ENCODE measurements at regions not wholly inside any gene's neighbourhood (a gene's known extent, or its start where the extent isn't known, plus 50 kb on each side); places are given as distances from the start of the nearest gene placed in this dataset.

DNA sequence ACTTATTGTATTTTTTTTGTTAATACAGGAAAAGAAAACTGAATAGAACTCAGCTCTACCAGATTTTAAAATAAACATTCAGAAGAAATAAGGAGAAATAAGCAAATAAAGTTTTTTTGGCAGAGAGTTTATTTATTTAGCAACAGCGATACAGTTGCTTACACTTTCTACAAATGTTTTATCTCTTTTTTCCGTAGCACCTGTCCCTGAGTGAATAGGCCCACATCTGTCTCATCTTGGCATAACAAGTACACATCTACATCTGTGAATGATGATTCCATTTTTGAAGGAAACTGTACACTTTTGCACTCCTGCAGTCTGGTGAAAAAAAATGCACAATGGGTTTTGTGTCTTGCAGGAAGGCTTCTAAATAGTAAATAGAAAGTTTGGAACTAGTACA, 783.6 kb upstream of the ZEB2 start:
- TF ChIP-seq, protein P1, sequence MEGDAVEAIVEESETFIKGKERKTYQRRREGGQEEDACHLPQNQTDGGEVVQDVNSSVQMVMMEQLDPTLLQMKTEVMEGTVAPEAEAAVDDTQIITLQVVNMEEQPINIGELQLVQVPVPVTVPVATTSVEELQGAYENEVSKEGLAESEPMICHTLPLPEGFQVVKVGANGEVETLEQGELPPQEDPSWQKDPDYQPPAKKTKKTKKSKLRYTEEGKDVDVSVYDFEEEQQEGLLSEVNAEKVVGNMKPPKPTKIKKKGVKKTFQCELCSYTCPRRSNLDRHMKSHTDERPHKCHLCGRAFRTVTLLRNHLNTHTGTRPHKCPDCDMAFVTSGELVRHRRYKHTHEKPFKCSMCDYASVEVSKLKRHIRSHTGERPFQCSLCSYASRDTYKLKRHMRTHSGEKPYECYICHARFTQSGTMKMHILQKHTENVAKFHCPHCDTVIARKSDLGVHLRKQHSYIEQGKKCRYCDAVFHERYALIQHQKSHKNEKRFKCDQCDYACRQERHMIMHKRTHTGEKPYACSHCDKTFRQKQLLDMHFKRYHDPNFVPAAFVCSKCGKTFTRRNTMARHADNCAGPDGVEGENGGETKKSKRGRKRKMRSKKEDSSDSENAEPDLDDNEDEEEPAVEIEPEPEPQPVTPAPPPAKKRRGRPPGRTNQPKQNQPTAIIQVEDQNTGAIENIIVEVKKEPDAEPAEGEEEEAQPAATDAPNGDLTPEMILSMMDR (conservative IDR thresholded peaks at IDR 0.05), result no peak
- no peak overlapping the region for H3K4ac ChIP-seq (ENCODE audit: low read depth, low read length)
- H3K4me1 Mint-ChIP-seq, result peaks cover 8 to 12% of the 10 kb centered on the region in 2 experiments

More for the DNA sequence above, 783.6 kb upstream of the ZEB2 start:
- no peaks in the 10 kb centered on the region for H3K79me1 ChIP-seq (ENCODE audit: insufficient read depth, low read depth, low read length, poor library complexity, severe bottlenecking)
- no CpG with 5 or more reads among the region's 2 CpGs for WGBS (ENCODE audit: extremely low coverage, insufficient read length, low lambda C conversion rate)
- H2BK15ac ChIP-seq (ENCODE audit: low read depth, low read length), result no peak overlapping the region
- H3K4me1 ChIP-seq (ENCODE audit: insufficient read depth, low read length), result no peaks in the 10 kb centered on the region
- no peak overlapping the region for H2BK20ac ChIP-seq (ENCODE audit: low read depth, low read length, poor library complexity, severe bottlenecking)
- H3K14ac ChIP-seq (ENCODE audit: insufficient read depth, low read length), result no peak overlapping the region
- H4K8ac ChIP-seq (replicated peaks; ENCODE audit: insufficient read length, low read depth, low read length), result no peak overlapping the region
- H4K20me1 ChIP-seq (ENCODE audit: control insufficient read depth, insufficient read depth, insufficient read length), result no peaks in the 10 kb centered on the region
- DNase-seq, result no peak
- no peak overlapping the region for H3T11ph ChIP-seq (ENCODE audit: low read length)
- H3K9me3 Mint-ChIP-seq, result no peaks in the 10 kb centered on the region; a peak in 1 of 5 replicates
- no peak overlapping the region for H2AFZ ChIP-seq (ENCODE audit: low read length)
- H3K4me2 ChIP-seq (ENCODE audit: insufficient read depth, insufficient read length, low read length), result no peak overlapping the region
- no peak overlapping the region for H3K27ac Mint-ChIP-seq
- no peak overlapping the region for H3K4me3 Mint-ChIP-seq
- no peaks in the 10 kb centered on the region for H3K36me3 Mint-ChIP-seq (ENCODE audit: insufficient read depth in 1 of 3, low read depth in 3 of 3)
- no peaks in the 10 kb centered on the region for H3K27me3 Mint-ChIP-seq (ENCODE audit: low read depth)
- no peaks in the 10 kb centered on the region for H3K9me3 ChIP-seq (ENCODE audit: control insufficient read depth, low read depth, low read length)
- no peak overlapping the region for H3K18ac ChIP-seq (ENCODE audit: insufficient read length, low read depth, low read length)
- H3K23me2 ChIP-seq (ENCODE audit: insufficient read length, low read depth, low read length, poor library complexity, severe bottlenecking), result no peaks in the 10 kb centered on the region
- H4K5ac ChIP-seq (ENCODE audit: insufficient read length, low read depth, low read length), result no peak overlapping the region
- no peak overlapping the region for H3K27ac ChIP-seq (ENCODE audit: insufficient read length, low read depth, low read length)
- no peak overlapping the region for H3K56ac ChIP-seq (ENCODE audit: insufficient read length, low read depth, low read length)
- H3K23ac ChIP-seq (ENCODE audit: insufficient read length, low read depth, low read length), result no peak overlapping the region
- H2BK12ac ChIP-seq (ENCODE audit: insufficient read length, low read depth, low read length), result no peak overlapping the region
- H2BK5ac ChIP-seq (ENCODE audit: insufficient read length, low read length), result no peak overlapping the region
- H4K91ac ChIP-seq (ENCODE audit: insufficient read length, low read depth, low read length), result no peak overlapping the region
- H3K9ac ChIP-seq (ENCODE audit: extremely low read depth, insufficient read length, low read length), result no peak overlapping the region
- H2BK120ac ChIP-seq (ENCODE audit: low read depth, low read length, poor library complexity, severe bottlenecking), result no peak overlapping the region
- no peaks in the 10 kb centered on the region for H3K27me3 ChIP-seq (ENCODE audit: insufficient read depth, low read length)
- H2AK5ac ChIP-seq (ENCODE audit: insufficient read length, low read length), result no peak overlapping the region
- no peaks in the 10 kb centered on the region for H3K79me2 ChIP-seq (ENCODE audit: insufficient read depth, low read length)
